NCI-H2171 (cell line): ENCODE measurements at regions not wholly inside any gene's neighbourhood (a gene's known extent, or its start where the extent isn't known, plus 50 kb on each side); places are given as distances from the start of the nearest gene placed in this dataset.
"Not testable (repeated sequence)": the region's sequence is repeated elsewhere in the genome, so short reads cannot be mapped to it uniquely, and the experiment has no call there.

Experiments used
- DNase-seq: peaks from one replicate; lab custom pipeline; 2025; lab: John Stamatoyannopoulos, UW

DNA sequence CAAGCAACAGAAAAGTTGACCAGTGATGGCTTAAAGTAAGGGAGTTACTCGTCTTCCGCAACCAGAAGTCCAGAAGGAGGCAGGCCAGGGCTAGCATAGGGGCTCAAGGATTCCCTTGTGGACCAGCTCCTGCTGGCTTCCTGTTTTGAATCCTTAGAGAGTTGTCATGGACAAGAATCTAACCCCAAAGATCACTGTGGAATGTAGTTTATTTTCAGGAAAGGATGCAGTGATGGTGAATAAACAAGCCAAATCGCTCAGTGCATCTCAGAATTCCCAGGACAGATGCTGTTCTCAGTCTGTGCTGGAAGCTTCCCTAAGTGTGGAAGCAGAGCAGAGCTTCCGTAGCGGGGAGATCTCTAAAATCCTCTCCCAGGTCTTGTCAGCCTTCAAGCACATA is 311.3 kb downstream of the C12orf75 start:
- DNase-seq: no peak

GRCh38 chr12:105644770-105645169 is 314.3 kb downstream of the C12orf75 start:
- no peak for DNase-seq

DNA sequence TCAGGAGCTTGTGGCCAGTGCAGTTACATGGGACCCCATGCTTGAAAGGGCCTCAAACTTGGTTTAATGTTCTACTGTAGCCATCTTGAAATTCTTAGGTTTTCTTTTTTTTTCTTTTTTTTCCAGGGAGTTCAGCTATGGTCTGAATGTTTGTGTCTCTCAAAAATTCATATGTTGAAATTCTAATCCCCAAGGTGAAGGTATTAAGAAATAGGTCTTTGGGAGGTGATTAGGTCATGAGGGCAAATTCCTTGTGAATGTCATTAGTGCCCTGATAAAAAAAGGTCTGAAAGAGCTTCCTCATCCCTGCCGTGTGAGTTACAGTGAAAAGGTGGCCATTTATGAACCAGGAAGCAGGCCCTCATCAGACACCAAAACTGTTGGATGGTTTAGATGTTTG is 324.1 kb downstream of the C12orf75 start:
- DNase-seq: no peak

DNA sequence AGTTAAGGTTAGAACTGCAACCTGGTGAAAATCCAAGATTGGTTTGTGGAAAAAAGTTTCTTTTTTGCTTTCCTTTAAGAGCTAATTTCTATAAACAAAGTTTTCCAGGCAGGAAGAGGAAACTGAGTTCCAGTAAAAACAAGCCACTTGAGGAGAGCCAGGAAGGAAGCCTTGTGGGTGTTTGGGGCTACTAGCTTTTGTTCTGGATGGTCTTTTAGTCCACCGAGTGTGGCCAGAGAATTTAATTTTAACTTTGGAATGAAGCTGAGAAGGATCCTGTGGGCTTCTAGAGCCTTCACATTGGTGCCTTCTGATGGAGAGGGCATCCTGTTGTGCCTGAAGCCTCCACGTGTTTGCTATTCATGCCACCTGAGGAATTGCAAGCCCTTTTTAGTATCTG is 327.9 kb downstream of the C12orf75 start:
- DNase-seq: no peak

DNA sequence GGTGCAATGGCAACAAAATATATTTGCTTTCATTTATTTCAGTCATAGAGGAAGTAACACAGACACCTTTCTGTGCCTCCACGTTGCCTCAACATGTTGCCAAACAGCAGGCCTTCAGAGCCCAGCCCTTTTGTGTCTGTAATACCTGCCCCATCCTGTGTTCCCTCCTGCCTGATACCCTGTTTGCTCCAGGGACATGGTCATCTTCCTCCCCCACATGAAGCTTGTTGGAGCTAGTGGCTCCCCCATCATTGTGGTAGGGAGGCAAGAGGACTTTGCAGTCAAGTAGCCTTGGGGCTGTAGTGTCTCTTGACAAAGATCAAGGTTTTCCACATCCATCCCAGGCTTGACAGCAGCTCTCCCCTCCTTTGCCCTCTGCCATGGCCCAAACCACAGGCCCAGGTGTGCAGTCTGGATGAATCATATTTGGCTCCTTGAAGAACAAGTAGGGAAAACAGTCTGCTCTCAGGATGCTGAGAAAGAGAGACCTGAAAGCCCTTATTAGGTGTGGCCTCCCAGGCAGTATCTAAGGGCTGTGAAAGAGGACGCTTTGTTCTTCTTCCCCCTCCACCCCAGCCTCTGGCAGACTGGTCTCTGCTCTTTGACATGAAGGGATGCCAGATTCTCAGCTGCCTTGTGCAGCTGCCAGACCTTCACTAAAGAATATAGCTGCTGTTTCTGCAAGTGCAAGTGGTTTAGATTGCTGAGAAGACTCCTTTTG is 329.0 kb downstream of the C12orf75 start:
- DNase-seq: no peak

GRCh38 chr12:105664765-105665164 is 334.3 kb downstream of the C12orf75 start:
- not testable (repeated sequence) for DNase-seq

GRCh38 chr12:105665366-105665765 is 334.9 kb downstream of the C12orf75 start:
- DNase-seq: no peak

DNA sequence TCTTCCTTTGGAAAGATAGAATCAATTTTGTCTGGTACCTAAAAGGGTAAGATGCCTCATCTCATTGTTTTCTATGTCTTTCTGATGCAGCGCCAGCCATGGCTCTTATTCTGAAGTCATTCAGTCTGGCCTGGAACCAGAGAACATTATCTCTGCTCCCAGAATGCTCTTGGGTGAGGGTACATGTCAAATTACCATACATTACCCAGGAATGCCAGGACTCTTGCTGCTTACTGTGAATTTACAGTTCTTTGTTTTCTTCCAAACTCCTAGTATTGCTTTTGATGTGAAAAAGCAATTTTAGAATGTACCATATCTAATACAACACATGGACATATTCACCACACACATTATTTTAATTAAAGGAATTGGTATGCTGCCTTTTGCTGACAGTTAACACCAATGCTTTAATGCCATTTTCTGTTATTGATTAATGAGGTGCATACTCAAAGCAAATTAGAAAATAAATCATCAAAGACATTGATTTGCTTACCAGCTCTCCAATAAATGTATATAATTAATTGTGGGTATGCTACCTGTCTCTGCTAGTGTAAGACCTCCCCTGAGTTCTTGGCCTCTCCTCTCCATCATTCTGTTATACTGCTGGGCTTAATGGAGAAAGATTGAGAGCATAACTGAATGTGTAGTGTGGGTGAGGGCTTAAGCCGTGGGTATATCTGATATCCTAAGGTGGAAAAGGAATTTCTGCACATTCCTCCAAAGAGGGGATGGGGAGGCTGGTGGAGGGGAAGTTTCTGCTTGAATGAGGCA is 337.7 kb downstream of the C12orf75 start:
- DNase-seq: no peak

DNA sequence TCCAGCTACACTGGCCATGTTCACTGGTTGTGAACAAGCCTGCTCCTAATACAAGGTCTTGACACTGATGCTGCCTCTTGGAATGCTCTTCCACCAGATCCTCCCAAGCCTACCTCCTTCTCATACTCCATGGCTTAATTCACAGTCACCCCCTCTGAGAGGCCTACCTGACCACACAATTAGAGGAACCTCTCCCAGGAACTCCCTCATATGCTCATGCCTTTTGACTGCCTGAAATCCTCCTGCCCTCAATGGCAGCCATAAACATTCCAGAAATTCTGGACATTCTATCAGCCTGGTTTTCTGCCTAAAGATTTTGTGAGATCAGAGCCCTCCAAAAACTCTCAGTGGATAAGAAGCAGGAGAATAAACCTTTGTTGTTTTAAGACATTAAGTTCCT is 340.2 kb downstream of the C12orf75 start:
- DNase-seq: no peak

- DNase-seq: no peak
Measured at GRCh38 chr12:105671720-105672119, 341.2 kb downstream of the C12orf75 start.

DNA sequence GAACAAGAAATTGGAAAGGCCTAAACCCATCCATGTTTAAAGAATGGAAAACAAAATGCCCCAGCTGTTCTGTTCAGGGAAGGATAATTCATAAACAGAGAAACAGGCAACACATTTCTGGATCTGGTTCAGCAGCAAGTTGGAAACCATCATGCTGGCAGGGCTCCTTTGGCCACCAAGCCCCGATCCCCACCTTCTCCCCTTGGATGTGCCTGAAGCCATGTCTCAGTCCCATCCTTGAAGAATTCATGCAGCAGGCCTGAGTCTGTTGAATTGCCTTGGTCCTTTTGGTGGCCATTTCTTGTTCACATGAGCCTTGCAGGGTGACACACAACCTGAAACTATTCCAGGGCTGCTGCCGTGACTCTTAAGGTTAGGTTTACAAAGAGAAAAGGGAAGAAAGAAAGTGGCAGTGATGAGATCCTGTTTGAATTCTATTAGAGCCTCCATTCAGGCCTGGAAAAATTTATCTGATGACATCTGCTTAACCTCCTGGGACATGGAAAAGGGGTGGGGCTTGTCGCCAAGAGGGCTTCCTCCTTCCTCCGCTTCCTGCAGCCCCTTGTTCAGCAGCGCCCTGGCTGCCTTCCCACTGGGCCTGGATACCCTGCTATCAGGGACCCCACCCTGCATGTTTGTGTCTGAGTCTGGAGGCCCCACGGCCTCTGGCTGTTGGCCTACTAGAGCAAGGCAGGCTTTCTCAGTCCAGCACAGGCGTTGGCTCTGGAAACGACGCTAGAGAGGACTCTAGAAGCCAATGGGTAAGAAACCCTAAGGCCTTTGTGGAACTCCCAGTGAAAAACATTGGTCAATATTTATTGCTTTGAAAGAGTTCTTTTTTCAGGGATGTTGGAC is 341.9 kb downstream of the C12orf75 start:
- no peak for DNase-seq

- no peak for DNase-seq
Measured at GRCh38 chr12:105674871-105675699, 344.6 kb downstream of the C12orf75 start.

DNA sequence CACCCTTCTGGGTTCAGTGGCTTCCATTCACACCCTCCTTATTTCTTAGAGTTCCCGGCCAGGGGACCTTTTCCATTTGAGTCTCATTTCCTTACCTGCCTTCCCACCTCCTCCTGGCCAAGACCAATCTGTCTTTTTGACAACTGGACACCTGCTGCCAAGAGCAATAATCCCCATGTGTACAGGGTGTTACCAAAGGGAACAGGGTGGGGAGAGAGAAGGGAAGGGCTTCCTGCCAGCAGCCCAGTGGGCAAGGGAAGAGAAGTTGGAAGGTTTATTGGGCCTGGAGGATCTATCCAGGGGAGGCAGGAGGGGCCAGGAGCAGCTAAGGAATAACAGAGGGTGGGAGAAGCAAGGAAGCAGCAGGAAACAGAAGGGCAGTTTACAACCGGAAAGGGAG is 346.2 kb downstream of the C12orf75 start:
- no peak for DNase-seq

GRCh38 chr12:105677672-105678071 is 347.2 kb downstream of the C12orf75 start:
- DNase-seq: no peak

- no peak for DNase-seq
Measured at GRCh38 chr12:105679982-105680381, 349.5 kb downstream of the C12orf75 start.

- no peak for DNase-seq
Measured at GRCh38 chr12:105681341-105681740, 350.9 kb downstream of the C12orf75 start.

GRCh38 chr12:105682821-105683220 is 352.3 kb downstream of the C12orf75 start:
- not testable (repeated sequence) for DNase-seq

GRCh38 chr12:105683836-105684235 is 353.3 kb downstream of the C12orf75 start:
- not testable (repeated sequence) for DNase-seq

DNA sequence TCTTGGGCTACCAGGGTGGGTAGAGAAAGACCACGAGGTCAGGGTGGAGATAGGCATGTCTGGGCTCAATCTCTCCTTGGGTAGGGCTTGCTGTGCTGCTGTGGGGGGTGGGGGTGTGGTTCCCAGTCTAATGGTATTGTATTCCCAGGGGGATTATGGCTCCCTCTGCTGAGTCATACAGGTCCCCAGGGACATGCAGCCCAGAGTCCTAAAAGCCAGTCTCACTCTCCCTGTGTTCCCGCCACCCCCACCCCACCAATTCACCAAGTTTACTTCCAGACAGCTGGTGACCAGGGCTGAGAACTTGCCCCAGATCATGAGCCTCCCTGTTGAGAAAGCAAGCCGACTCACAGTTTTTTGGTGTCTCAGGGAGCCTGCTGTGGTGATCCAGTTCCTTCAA is 367.6 kb downstream of the C12orf75 start:
- no peak for DNase-seq

- no peak for DNase-seq
Measured at GRCh38 chr12:105699209-105699608, 368.7 kb downstream of the C12orf75 start.

- no peak for DNase-seq
Measured at GRCh38 chr12:105704787-105705186, 374.3 kb downstream of the C12orf75 start.

- no peak for DNase-seq
Measured at GRCh38 chr12:105705235-105705634, 374.7 kb downstream of the C12orf75 start.
